Type B pancreatic cell (in vitro differentiated cells): ENCODE measurements at regions not wholly inside any gene's neighbourhood (a gene's known extent, or its start where the extent isn't known, plus 50 kb on each side); places are given as distances from the start of the nearest gene placed in this dataset.

Source experiments
- DNase-seq: peaks from one replicate; pipeline ENCODE4 v3.0.0; 2021; ENCODE audit warnings: mixed read lengths; ENCODE audit not compliant: unreplicated experiment; ENCODE audit errors: extremely low spot score
- H3K27ac Mint-ChIP-seq: 2 replicates; pipeline ENCODE4 v1.8.0; 2021; ENCODE audit warnings: mild to moderate bottlenecking, mixed read lengths
- H3K27me3 Mint-ChIP-seq: 2 replicates; pipeline ENCODE4 v1.8.0; 2021; ENCODE audit warnings: mixed read lengths
- H3K36me3 Mint-ChIP-seq: 2 replicates; pipeline ENCODE4 v1.8.0; 2021; ENCODE audit warnings: mixed read lengths
- H3K4me1 Mint-ChIP-seq: one replicate; pipeline ENCODE4 v1.8.0; 2021; ENCODE audit warnings: mixed read lengths; ENCODE audit not compliant: unreplicated experiment
- H3K4me3 Mint-ChIP-seq: 2 replicates; pipeline ENCODE4 v1.8.0; 2021; ENCODE audit warnings: mild to moderate bottlenecking, mixed read lengths
- H3K9me3 Mint-ChIP-seq: 2 replicates; pipeline ENCODE4 v1.8.0; 2021; ENCODE audit warnings: mixed read lengths
- TF ChIP-seq, protein P1 (sequence below): fragments of 200-600 bp; sonication (generic); conservative IDR thresholded peaks from 2 replicates; pipeline ENCODE4 v1.5.0; 2021; ENCODE audit warnings: antibody characterized with exemption, mild to moderate bottlenecking

- Mint-ChIP-seq H3K36me3 (no peaks in the 10 kb centered on the region), H3K9me3 (peaks cover 8% of the 10 kb centered on the region), H3K27ac (no peak overlapping the region), H3K27me3 (no peaks in the 10 kb centered on the region), H3K4me1 (peaks cover 12% of the 10 kb centered on the region), H3K4me3 (no peak overlapping the region)
- DNase-seq: peak; percentile 3
- TF ChIP-seq, protein P1, sequence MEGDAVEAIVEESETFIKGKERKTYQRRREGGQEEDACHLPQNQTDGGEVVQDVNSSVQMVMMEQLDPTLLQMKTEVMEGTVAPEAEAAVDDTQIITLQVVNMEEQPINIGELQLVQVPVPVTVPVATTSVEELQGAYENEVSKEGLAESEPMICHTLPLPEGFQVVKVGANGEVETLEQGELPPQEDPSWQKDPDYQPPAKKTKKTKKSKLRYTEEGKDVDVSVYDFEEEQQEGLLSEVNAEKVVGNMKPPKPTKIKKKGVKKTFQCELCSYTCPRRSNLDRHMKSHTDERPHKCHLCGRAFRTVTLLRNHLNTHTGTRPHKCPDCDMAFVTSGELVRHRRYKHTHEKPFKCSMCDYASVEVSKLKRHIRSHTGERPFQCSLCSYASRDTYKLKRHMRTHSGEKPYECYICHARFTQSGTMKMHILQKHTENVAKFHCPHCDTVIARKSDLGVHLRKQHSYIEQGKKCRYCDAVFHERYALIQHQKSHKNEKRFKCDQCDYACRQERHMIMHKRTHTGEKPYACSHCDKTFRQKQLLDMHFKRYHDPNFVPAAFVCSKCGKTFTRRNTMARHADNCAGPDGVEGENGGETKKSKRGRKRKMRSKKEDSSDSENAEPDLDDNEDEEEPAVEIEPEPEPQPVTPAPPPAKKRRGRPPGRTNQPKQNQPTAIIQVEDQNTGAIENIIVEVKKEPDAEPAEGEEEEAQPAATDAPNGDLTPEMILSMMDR: no peak
Measured at GRCh38 chr1:245094092-245094491, 60.7 kb upstream of the KIF26B start.

- Mint-ChIP-seq H3K27ac (no peak overlapping the region), H3K4me3 (no peak overlapping the region), H3K36me3 (no peaks in the 10 kb centered on the region), H3K27me3 (no peaks in the 10 kb centered on the region), H3K4me1 (peaks cover 12% of the 10 kb centered on the region), H3K9me3 (peaks cover 2% of the 10 kb centered on the region)
- TF ChIP-seq, protein P1: no peak
- no peak for DNase-seq
Measured at GRCh38 chr1:245092638-245092976, 62.2 kb upstream of the KIF26B start.

- no peak overlapping the region for H3K4me3 Mint-ChIP-seq
- TF ChIP-seq, protein P1: no peak
- H3K9me3 Mint-ChIP-seq: no peaks in the 10 kb centered on the region
- H3K36me3 Mint-ChIP-seq: no peaks in the 10 kb centered on the region
- no peak for DNase-seq
- H3K4me1 Mint-ChIP-seq: peaks cover 12% of the 10 kb centered on the region
- H3K27ac Mint-ChIP-seq: no peak overlapping the region
- H3K27me3 Mint-ChIP-seq: no peaks in the 10 kb centered on the region
Measured at GRCh38 chr1:245091818-245092637, 62.8 kb upstream of the KIF26B start.

GRCh38 chr1:245091171-245091621 lies 63.6 kb upstream of the KIF26B start:
- H3K27ac Mint-ChIP-seq: no peak overlapping the region
- H3K4me1 Mint-ChIP-seq: peaks cover 8% of the 10 kb centered on the region
- peaks cover 4% of the 10 kb centered on the region for H3K36me3 Mint-ChIP-seq
- H3K27me3 Mint-ChIP-seq: no peaks in the 10 kb centered on the region
- H3K4me3 Mint-ChIP-seq: no peak overlapping the region
- DNase-seq: no peak
- H3K9me3 Mint-ChIP-seq: no peaks in the 10 kb centered on the region
- TF ChIP-seq, protein P1: no peak

GRCh38 chr1:245090491-245091090 lies 64.2 kb upstream of the KIF26B start:
- TF ChIP-seq, protein P1: no peak
- Mint-ChIP-seq H3K9me3 (no peaks in the 10 kb centered on the region), H3K4me1 (peaks cover 8% of the 10 kb centered on the region), H3K27me3 (no peaks in the 10 kb centered on the region), H3K4me3 (no peak overlapping the region), H3K27ac (no peak overlapping the region), H3K36me3 (peaks cover 5% of the 10 kb centered on the region)
- DNase-seq: no peak
